Spleen (tissue), 11 donors: ENCODE measurements at regions not wholly inside any gene's neighbourhood (a gene's known extent, or its start where the extent isn't known, plus 50 kb on each side); places are given as distances from the start of the nearest gene placed in this dataset.
A peak's percentile ranks its signal among the peaks of the same experiment; 100 is the strongest.

Experiments used
- DNase-seq: peaks from one replicate; pipeline ENCODE4 v3.0.0-alpha.2; 2020
- H3K27ac ChIP-seq, 8 donors: fragments of 200-600 bp; sonication (generic) in 7 of 8; 1 replicate in 4 of 8; 2 replicates in 4 of 8; pipeline versions ENCODE4 v1.5.0 to v1.8.0; 2016 to 2021; ENCODE audit warnings: inconsistent platforms in 4 of 8, mild to moderate bottlenecking in 4 of 8, moderate library complexity in 1 of 8
- H3K27me3 ChIP-seq, 7 donors: fragments of 200-600 bp; sonication (generic) in 6 of 7; replicated peaks in 1 of 7; 1 replicate in 4 of 7; 2 replicates in 3 of 7; pipeline versions ENCODE4 v1.5.0 to v1.8.0; 2016 to 2021; ENCODE audit warnings: inconsistent platforms in 3 of 7, mild to moderate bottlenecking in 1 of 7
- H3K36me3 ChIP-seq, 6 donors: fragments of 200-600 bp; sonication (generic) in 5 of 6; 1 replicate in 4 of 6; 2 replicates in 2 of 6; pipeline versions ENCODE4 v1.5.0 to v1.8.0; 2016 to 2021; ENCODE audit warnings: inconsistent platforms in 2 of 6
- H3K4me1 ChIP-seq, 6 donors: fragments of 200-600 bp; sonication (generic) in 5 of 6; 1 replicate in 3 of 6; 2 replicates in 3 of 6; pipeline versions ENCODE4 v1.5.0 to v1.8.0; 2016 to 2021; ENCODE audit warnings: inconsistent platforms in 3 of 6
- H3K4me3 ChIP-seq, 8 donors: fragments of 200-600 bp; sonication (generic) in 7 of 8; 1 replicate in 4 of 8; 2 replicates in 4 of 8; pipeline versions ENCODE4 v1.5.0 to v1.8.0; 2016 to 2021; ENCODE audit warnings: inconsistent platforms in 4 of 8, mild to moderate bottlenecking in 4 of 8, moderate library complexity in 2 of 8
- H3K9me3 ChIP-seq, 8 donors: fragments of 200-600 bp; sonication (generic) in 7 of 8; 1 replicate in 4 of 8; 2 replicates in 4 of 8; pipeline versions ENCODE4 v1.5.0 to v1.8.0; 2016 to 2021; ENCODE audit warnings: inconsistent platforms in 4 of 8
- POLR2A ChIP-seq, 3 donors: fragments of 450-650 bp; IDR thresholded peaks; one replicate each; pipeline ENCODE4 v1.5.1; 2017; ENCODE audit warnings: antibody characterized with exemption in 3 of 3, mild to moderate bottlenecking in 1 of 3
- POLR2AphosphoS5 ChIP-seq, 3 donors: sonication (generic); formaldehyde crosslinking; IDR thresholded peaks; one replicate each; pipeline ENCODE4 v1.5.1; 2017; ENCODE audit warnings: antibody characterized with exemption in 3 of 3
- WGBS, 5 donors: extraction: QIAGEN DNeasy Blood & Tissue Kit in 3 of 5; methylation state at CpG; one replicate each; pipeline versions ENCODE4 v1.1.5 to v1.1.7; 2013 to 2018; 5-methylcytosine and 5-hydroxymethylcytosine counted together
- intact Hi-C: fragments of 100-400 bp; cut with DNase I; formaldehyde crosslinking; loops from one replicate; pipeline ENCODE4 v1.15.0; 2023; ENCODE audit warnings: low total_unique reads
- TF ChIP-seq, protein P1 (sequence below), 11 experiments: fragments of 200-600 bp in 7 of 11; fragments of 450-650 bp in 4 of 11; sonication (generic) in 4 of 11; IDR thresholded peaks in 8 of 11; conservative IDR thresholded peaks in 3 of 11; 1 replicate in 7 of 11; 2 replicates in 4 of 11; pipeline versions ENCODE4 v1.4.0 to v1.8.0; 2016 to 2021; ENCODE audit warnings: antibody characterized with exemption in 11 of 11, inconsistent platforms in 4 of 11, mild to moderate bottlenecking in 1 of 11
- donor health status: healthy with polysubstance abuse.
- donor health status: DM: no; HTN: no; CAD: no; lungs with moderate emphysema.
- donor health status: DM: no; HTN: no; CAD: no.
- donor health status: Bipolar disorder and iron deficiency.
- donor health status: healthy.
- donor health status: DM: no; HTN: no; CAD: no.
- donor health status: DM: yes; HTN: yes; CAD: no.

DNA sequence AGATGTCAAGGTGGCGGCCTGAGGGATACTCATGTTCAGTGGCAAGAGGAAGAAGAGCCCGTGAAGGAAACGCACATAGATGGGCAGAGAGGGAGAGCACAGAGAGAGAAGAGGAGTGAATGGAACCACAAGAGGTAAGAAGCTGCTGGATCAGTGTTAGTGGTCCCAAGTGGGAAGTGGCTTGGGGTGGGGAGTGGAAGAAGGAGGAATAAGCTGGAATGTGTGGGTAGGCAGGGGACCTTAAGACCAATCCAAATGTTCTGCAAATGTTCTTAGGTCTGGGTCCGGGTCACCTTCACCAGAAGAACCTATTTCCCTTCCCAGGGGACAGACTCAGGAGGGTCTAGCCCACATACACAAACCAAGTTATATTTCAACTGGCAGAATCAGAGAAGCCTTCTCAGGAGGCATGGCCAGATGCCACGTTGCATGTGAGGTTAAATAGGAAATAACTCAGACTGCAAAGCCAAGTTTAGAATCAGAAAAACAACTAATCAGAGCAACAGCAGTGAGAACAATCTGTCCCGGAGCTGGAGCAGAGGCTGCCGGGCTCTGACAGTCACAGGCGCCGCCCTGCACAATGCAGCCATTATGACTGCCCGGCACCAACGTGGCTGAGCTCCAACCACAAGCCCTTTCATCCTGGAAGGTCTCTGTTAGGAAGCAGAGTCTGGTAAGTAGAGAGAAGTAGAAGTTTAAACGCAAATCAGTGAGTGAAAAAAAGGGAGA, 78.6 kb upstream of the ARMC3 start:
- Histone ChIP-seq H3K27ac (peak overlapping the region in 6 of 8 donors; percentile 16 to 73 (median 61)), H3K27me3 (no peaks in the 10 kb centered on the region), H3K4me3 (peak overlapping the region in 1 of 8 donors; percentile 3), H3K4me1 (peaks cover 0 to 12% (median 11%) of the 10 kb centered on the region in 6 donors), H3K36me3 (no peaks in the 10 kb centered on the region), H3K9me3 (no peaks in the 10 kb centered on the region)
- intact Hi-C loops = no loop called here
- DNase-seq = peak; percentile 81
- 31 to 35% (median 33%) methylated on average over 12 of the region's 12 CpGs for WGBS, 5 donors
- peak; percentile 53 to 73 (median 68) for TF ChIP-seq POLR2AphosphoS5 (IDR thresholded peaks at IDR 0.05)
- TF ChIP-seq, protein P1, sequence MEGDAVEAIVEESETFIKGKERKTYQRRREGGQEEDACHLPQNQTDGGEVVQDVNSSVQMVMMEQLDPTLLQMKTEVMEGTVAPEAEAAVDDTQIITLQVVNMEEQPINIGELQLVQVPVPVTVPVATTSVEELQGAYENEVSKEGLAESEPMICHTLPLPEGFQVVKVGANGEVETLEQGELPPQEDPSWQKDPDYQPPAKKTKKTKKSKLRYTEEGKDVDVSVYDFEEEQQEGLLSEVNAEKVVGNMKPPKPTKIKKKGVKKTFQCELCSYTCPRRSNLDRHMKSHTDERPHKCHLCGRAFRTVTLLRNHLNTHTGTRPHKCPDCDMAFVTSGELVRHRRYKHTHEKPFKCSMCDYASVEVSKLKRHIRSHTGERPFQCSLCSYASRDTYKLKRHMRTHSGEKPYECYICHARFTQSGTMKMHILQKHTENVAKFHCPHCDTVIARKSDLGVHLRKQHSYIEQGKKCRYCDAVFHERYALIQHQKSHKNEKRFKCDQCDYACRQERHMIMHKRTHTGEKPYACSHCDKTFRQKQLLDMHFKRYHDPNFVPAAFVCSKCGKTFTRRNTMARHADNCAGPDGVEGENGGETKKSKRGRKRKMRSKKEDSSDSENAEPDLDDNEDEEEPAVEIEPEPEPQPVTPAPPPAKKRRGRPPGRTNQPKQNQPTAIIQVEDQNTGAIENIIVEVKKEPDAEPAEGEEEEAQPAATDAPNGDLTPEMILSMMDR (IDR thresholded peaks at IDR 0.05 in 8 of 11, conservative IDR thresholded peaks at IDR 0.05 in 3 of 11) = no peak

DNA sequence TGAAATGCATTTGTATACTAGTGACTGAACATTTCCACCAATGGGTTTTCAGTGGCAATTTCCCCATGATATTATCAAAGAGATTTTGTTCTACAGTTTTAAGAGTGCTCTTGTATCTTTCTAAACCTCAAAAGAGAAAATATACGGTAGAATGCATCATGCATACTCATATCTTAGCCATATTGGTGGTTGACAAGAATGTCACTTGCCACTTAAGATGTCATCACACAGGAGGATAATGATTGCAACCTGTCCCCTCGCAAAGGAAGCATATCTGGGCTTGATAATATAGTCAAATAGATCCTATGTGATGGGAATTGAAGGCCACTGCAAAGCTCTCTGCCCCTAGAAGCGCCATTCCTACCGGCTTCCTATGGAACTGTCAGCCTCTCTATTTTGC, 79.3 kb upstream of the ARMC3 start:
- TF ChIP-seq, protein P1 (IDR thresholded peaks at IDR 0.05 in 8 of 11, conservative IDR thresholded peaks at IDR 0.05 in 3 of 11) = no peak
- TF ChIP-seq POLR2AphosphoS5 (IDR thresholded peaks at IDR 0.05) (no peak), POLR2A (IDR thresholded peaks at IDR 0.05) (no peak)
- H3K27ac ChIP-seq = peak overlapping the region in 1 of 8 donors; percentile 71
- no peaks in the 10 kb centered on the region for H3K27me3 ChIP-seq
- H3K9me3 ChIP-seq = no peaks in the 10 kb centered on the region
- intact Hi-C loops = no loop called here
- DNase-seq = no peak
- H3K4me1 ChIP-seq = peaks cover 0 to 12% (median 11%) of the 10 kb centered on the region in 6 donors
- H3K4me3 ChIP-seq = no peak overlapping the region
- no peaks in the 10 kb centered on the region for H3K36me3 ChIP-seq
- 80 to 92% (median 91%) methylated on average over 4 of the region's 4 CpGs for WGBS, 5 donors

DNA sequence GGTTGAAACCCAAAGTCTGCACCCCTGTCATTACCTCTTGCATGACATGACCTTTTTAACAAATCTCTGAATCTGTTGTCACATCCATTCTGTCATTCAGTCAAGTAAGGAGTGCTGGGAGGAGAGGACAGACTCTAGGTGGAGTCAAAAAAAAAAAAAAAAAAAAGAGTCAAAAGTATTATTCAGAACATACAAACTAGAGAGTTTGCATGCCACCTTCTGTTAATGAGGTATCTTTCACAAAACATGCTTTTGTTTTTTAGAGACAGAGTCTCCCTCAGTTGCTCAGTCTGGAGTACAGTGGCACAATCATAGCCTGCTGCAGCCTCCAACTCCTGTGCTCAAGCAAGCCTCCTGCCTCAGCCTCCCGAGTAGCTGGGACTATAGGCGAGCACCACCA, 81.6 kb upstream of the ARMC3 start:
- no peak for DNase-seq
- Histone ChIP-seq H3K4me1 (peaks cover 0 to 12% (median 11%) of the 10 kb centered on the region in 6 donors), H3K27ac (no peak overlapping the region), H3K36me3 (no peaks in the 10 kb centered on the region), H3K27me3 (no peaks in the 10 kb centered on the region), H3K9me3 (no peaks in the 10 kb centered on the region), H3K4me3 (no peak overlapping the region)
- intact Hi-C loops = no loop called here
- WGBS, 5 donors = 73 to 96% (median 91%) methylated on average over 2 of the region's 2 CpGs
- TF ChIP-seq POLR2A (IDR thresholded peaks at IDR 0.05) (no peak), POLR2AphosphoS5 (IDR thresholded peaks at IDR 0.05) (no peak)
- TF ChIP-seq, protein P1 (IDR thresholded peaks at IDR 0.05 in 8 of 11, conservative IDR thresholded peaks at IDR 0.05 in 3 of 11) = no peak

DNA sequence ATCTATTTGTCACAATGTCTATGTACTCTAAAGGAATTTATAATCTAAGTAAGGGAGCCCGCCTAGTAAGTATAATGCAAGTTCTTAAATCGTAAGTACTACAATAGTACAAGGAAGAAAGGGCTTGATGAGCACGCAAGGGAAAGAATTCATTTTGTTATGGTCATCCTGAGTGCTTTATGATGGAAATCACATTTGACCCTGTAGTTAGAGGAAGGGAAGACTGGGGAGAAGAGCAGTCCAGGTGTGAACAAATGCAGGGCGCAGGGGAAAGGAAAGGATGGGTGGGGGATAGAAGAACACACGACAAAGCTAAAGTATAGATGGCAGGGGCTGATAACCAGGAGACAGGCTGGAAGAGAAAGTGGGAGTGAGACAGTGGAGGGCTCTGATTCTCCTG, 88.2 kb upstream of the ARMC3 start:
- H3K36me3 ChIP-seq = no peaks in the 10 kb centered on the region
- H3K9me3 ChIP-seq = no peaks in the 10 kb centered on the region
- H3K4me1 ChIP-seq = no peaks in the 10 kb centered on the region
- H3K27ac ChIP-seq = no peak overlapping the region
- no peak overlapping the region for H3K4me3 ChIP-seq
- DNase-seq = no peak
- TF ChIP-seq, protein P1 (IDR thresholded peaks at IDR 0.05 in 8 of 11, conservative IDR thresholded peaks at IDR 0.05 in 3 of 11) = no peak
- TF ChIP-seq POLR2A (IDR thresholded peaks at IDR 0.05) (no peak), POLR2AphosphoS5 (IDR thresholded peaks at IDR 0.05) (no peak)
- intact Hi-C loops = no loop called here
- 87 to 91% (median 89%) methylated on average over 5 of the region's 5 CpGs for WGBS, 5 donors
- no peaks in the 10 kb centered on the region for H3K27me3 ChIP-seq
